ENCODE measurements at regions not wholly inside any gene's neighbourhood (a gene's known extent, or its start where the extent isn't known, plus 50 kb on each side); places are given as distances from the start of the nearest gene placed in this dataset.

- no peak overlapping the region for H3K4me3 ChIP-seq (IDR thresholded peaks at IDR 0.05; ENCODE audit: insufficient read depth, low read depth, low read length)
- H3K27ac ChIP-seq = no peak overlapping the region
- no peaks in the 10 kb centered on the region for H3K79me2 ChIP-seq (ENCODE audit: insufficient read depth, low read depth)
- no peaks in the 10 kb centered on the region for H3K36me3 ChIP-seq (ENCODE audit: insufficient read depth)
- no peak overlapping the region for H3K9ac ChIP-seq
- no peaks in the 10 kb centered on the region for H3K4me1 ChIP-seq (ENCODE audit: low read depth, poor library complexity, severe bottlenecking)
- no peak overlapping the region for H3K4me2 ChIP-seq
- no peaks in the 10 kb centered on the region for H3K27me3 ChIP-seq (ENCODE audit: insufficient read depth, low read depth)
- H2AFZ ChIP-seq (ENCODE audit: low read depth) = no peak overlapping the region
- H4K20me1 ChIP-seq (ENCODE audit: insufficient read depth) = no peaks in the 10 kb centered on the region
- TF ChIP-seq CTCF (conservative IDR thresholded peaks at IDR 0.05; ENCODE audit: low read depth, low read length) = no peak
These were observed 119.6 kb downstream of the NPIPB5 start for GRCh38 chr16:22630242-22630641.

- H3K4me2 ChIP-seq = no peak overlapping the region
- TF ChIP-seq CTCF (conservative IDR thresholded peaks at IDR 0.05; ENCODE audit: low read depth, low read length) = no peak
- H4K20me1 ChIP-seq (ENCODE audit: insufficient read depth) = no peaks in the 10 kb centered on the region
- no peak overlapping the region for H3K9ac ChIP-seq
- H3K36me3 ChIP-seq (ENCODE audit: insufficient read depth) = no peaks in the 10 kb centered on the region
- H3K27ac ChIP-seq = no peak overlapping the region
- no peaks in the 10 kb centered on the region for H3K79me2 ChIP-seq (ENCODE audit: insufficient read depth, low read depth)
- H3K4me3 ChIP-seq (IDR thresholded peaks at IDR 0.05; ENCODE audit: insufficient read depth, low read depth, low read length) = no peak overlapping the region
- no peak overlapping the region for H2AFZ ChIP-seq (ENCODE audit: low read depth)
- no peaks in the 10 kb centered on the region for H3K27me3 ChIP-seq (ENCODE audit: insufficient read depth, low read depth)
- H3K4me1 ChIP-seq (ENCODE audit: low read depth, poor library complexity, severe bottlenecking) = no peaks in the 10 kb centered on the region
These were observed 120.6 kb downstream of the NPIPB5 start for GRCh38 chr16:22631264-22631663.

- no peaks in the 10 kb centered on the region for H3K27me3 ChIP-seq (ENCODE audit: insufficient read depth, low read depth)
- no peaks in the 10 kb centered on the region for H3K79me2 ChIP-seq (ENCODE audit: insufficient read depth, low read depth)
- no peak overlapping the region for H2AFZ ChIP-seq (ENCODE audit: low read depth)
- no peak overlapping the region for H3K27ac ChIP-seq
- H3K9ac ChIP-seq = no peak overlapping the region
- H3K36me3 ChIP-seq (ENCODE audit: insufficient read depth) = no peaks in the 10 kb centered on the region
- no peaks in the 10 kb centered on the region for H4K20me1 ChIP-seq (ENCODE audit: insufficient read depth)
- H3K4me3 ChIP-seq (IDR thresholded peaks at IDR 0.05; ENCODE audit: insufficient read depth, low read depth, low read length) = no peak overlapping the region
- H3K4me2 ChIP-seq = no peak overlapping the region
- no peak for TF ChIP-seq CTCF (conservative IDR thresholded peaks at IDR 0.05; ENCODE audit: low read depth, low read length)
- no peaks in the 10 kb centered on the region for H3K4me1 ChIP-seq (ENCODE audit: low read depth, poor library complexity, severe bottlenecking)
These were observed 121.9 kb downstream of the NPIPB5 start for GRCh38 chr16:22632606-22633005.

GRCh38 chr16:22633280-22633679 lies 122.6 kb downstream of the NPIPB5 start:
- no peaks in the 10 kb centered on the region for H3K4me1 ChIP-seq (ENCODE audit: low read depth, poor library complexity, severe bottlenecking)
- no peak overlapping the region for H3K4me3 ChIP-seq (IDR thresholded peaks at IDR 0.05; ENCODE audit: insufficient read depth, low read depth, low read length)
- H3K27me3 ChIP-seq (ENCODE audit: insufficient read depth, low read depth) = no peaks in the 10 kb centered on the region
- no peak overlapping the region for H3K9ac ChIP-seq
- H2AFZ ChIP-seq (ENCODE audit: low read depth) = no peak overlapping the region
- H3K36me3 ChIP-seq (ENCODE audit: insufficient read depth) = no peaks in the 10 kb centered on the region
- no peaks in the 10 kb centered on the region for H4K20me1 ChIP-seq (ENCODE audit: insufficient read depth)
- H3K79me2 ChIP-seq (ENCODE audit: insufficient read depth, low read depth) = no peaks in the 10 kb centered on the region
- H3K4me2 ChIP-seq = no peak overlapping the region
- no peak for TF ChIP-seq CTCF (conservative IDR thresholded peaks at IDR 0.05; ENCODE audit: low read depth, low read length)
- H3K27ac ChIP-seq = no peak overlapping the region

- no peak overlapping the region for H3K4me3 ChIP-seq (IDR thresholded peaks at IDR 0.05; ENCODE audit: insufficient read depth, low read depth, low read length)
- no peak overlapping the region for H3K9ac ChIP-seq
- no peaks in the 10 kb centered on the region for H3K27me3 ChIP-seq (ENCODE audit: insufficient read depth, low read depth)
- H3K36me3 ChIP-seq (ENCODE audit: insufficient read depth) = no peaks in the 10 kb centered on the region
- no peaks in the 10 kb centered on the region for H4K20me1 ChIP-seq (ENCODE audit: insufficient read depth)
- no peak for TF ChIP-seq CTCF (conservative IDR thresholded peaks at IDR 0.05; ENCODE audit: low read depth, low read length)
- H2AFZ ChIP-seq (ENCODE audit: low read depth) = no peak overlapping the region
- no peak overlapping the region for H3K4me2 ChIP-seq
- H3K27ac ChIP-seq = no peak overlapping the region
- no peaks in the 10 kb centered on the region for H3K79me2 ChIP-seq (ENCODE audit: insufficient read depth, low read depth)
- no peaks in the 10 kb centered on the region for H3K4me1 ChIP-seq (ENCODE audit: low read depth, poor library complexity, severe bottlenecking)
These were observed 123.1 kb downstream of the NPIPB5 start for GRCh38 chr16:22633799-22634198.

Data from KMS-11 (cell line).